ENCODE measurements at regions not wholly inside any gene's neighbourhood (a gene's known extent, or its start where the extent isn't known, plus 50 kb on each side); places are given as distances from the start of the nearest gene placed in this dataset.

- TF ChIP-seq GATA2 (IDR thresholded peaks at IDR 0.05; ENCODE audit: low read depth, low read length) (no peak), GATA3 (IDR thresholded peaks at IDR 0.05; ENCODE audit: low read depth, low read length) (no peak)
These were observed 712.4 kb downstream of the GATA3 start for GRCh38 chr10:8766899-8767298.

Measured in SH-SY5Y (cell line).